Trophoblast cell (in vitro differentiated cells and primary cell): ENCODE measurements at regions not wholly inside any gene's neighbourhood (a gene's known extent, or its start where the extent isn't known, plus 50 kb on each side); places are given as distances from the start of the nearest gene placed in this dataset.

Experiments used
- DNase-seq, 2 donors: peaks; one replicate each; pipeline ENCODE4 v3.0.0-alpha.2; 2016
- H2AFZ ChIP-seq: 2 replicates; pipeline ENCODE4 v1.6.1; 2013; ENCODE audit warnings: low read length, moderate library complexity, mild to moderate bottlenecking; ENCODE audit not compliant: insufficient read depth, poor library complexity
- H2AK5ac ChIP-seq: 2 replicates; pipeline ENCODE4 v1.6.1; 2013; ENCODE audit warnings: mild to moderate bottlenecking, low read length
- H2BK120ac ChIP-seq: 2 replicates; pipeline ENCODE4 v1.6.1; 2013; ENCODE audit warnings: low read length, mild to moderate bottlenecking, moderate library complexity; ENCODE audit not compliant: insufficient read depth, poor library complexity
- H2BK12ac ChIP-seq: 2 replicates; pipeline ENCODE4 v1.6.1; 2013; ENCODE audit warnings: mild to moderate bottlenecking, low read length, moderate library complexity
- H2BK5ac ChIP-seq: 2 replicates; pipeline ENCODE4 v1.6.1; 2013; ENCODE audit warnings: low read length, low read depth, moderate library complexity, mild to moderate bottlenecking; ENCODE audit not compliant: poor library complexity
- H3K14ac ChIP-seq: 2 replicates; pipeline ENCODE4 v1.6.1; 2013; ENCODE audit warnings: mild to moderate bottlenecking, low read length
- H3K18ac ChIP-seq: 2 replicates; pipeline ENCODE4 v1.6.1; 2013; ENCODE audit warnings: mild to moderate bottlenecking, low read length
- H3K23ac ChIP-seq: 2 replicates; pipeline ENCODE4 v1.6.1; 2013; ENCODE audit warnings: low read length
- H3K27ac ChIP-seq: 2 replicates; pipeline ENCODE4 v1.5.1; 2013; ENCODE audit warnings: low read depth, mild to moderate bottlenecking, inconsistent platforms, low read length, moderate library complexity
- H3K27me3 ChIP-seq: 2 replicates; pipeline ENCODE4 v1.6.1; 2013; ENCODE audit warnings: inconsistent platforms, mild to moderate bottlenecking, low read length, moderate library complexity; ENCODE audit not compliant: insufficient read depth
- H3K36me3 ChIP-seq, 2 experiments: 1 replicate in 1 of 2; 2 replicates in 1 of 2; pipeline ENCODE4 v1.6.1; 2013; ENCODE audit warnings: low read length in 2 of 2, mild to moderate bottlenecking in 2 of 2, moderate library complexity in 1 of 2; ENCODE audit not compliant: insufficient read depth in 2 of 2, control insufficient read depth in 1 of 2
- H3K4ac ChIP-seq: 2 replicates; pipeline ENCODE4 v1.6.1; 2013; ENCODE audit warnings: low read depth, mild to moderate bottlenecking, low read length, moderate library complexity
- H3K4me1 ChIP-seq, 2 experiments: 1 replicate in 1 of 2; 2 replicates in 1 of 2; pipeline ENCODE4 v1.6.1; 2013; ENCODE audit warnings: low read length in 2 of 2, mild to moderate bottlenecking in 2 of 2, moderate library complexity in 1 of 2; ENCODE audit not compliant: insufficient read depth in 2 of 2, control insufficient read depth in 1 of 2
- H3K4me2 ChIP-seq: 2 replicates; pipeline ENCODE4 v1.6.1; 2013; ENCODE audit warnings: inconsistent platforms, mild to moderate bottlenecking, low read length, moderate library complexity
- H3K4me3 ChIP-seq: 2 replicates; pipeline ENCODE4 v1.5.1; 2013; ENCODE audit warnings: mild to moderate bottlenecking, low read depth, low read length, inconsistent platforms
- H3K79me1 ChIP-seq: one replicate; pipeline ENCODE4 v1.6.1; 2013; ENCODE audit warnings: low read length
- H3K79me2 ChIP-seq: 2 replicates; pipeline ENCODE4 v1.6.1; 2013; ENCODE audit warnings: low read length, mild to moderate bottlenecking; ENCODE audit not compliant: control insufficient read depth, insufficient read depth, poor library complexity
- H3K9ac ChIP-seq: 2 replicates; pipeline ENCODE4 v1.6.1; 2013; ENCODE audit warnings: mild to moderate bottlenecking, low read length
- H3K9me3 ChIP-seq: 2 replicates; pipeline ENCODE4 v1.6.1; 2013; ENCODE audit warnings: low read depth, mild to moderate bottlenecking, control low read depth, inconsistent platforms, low read length; ENCODE audit not compliant: insufficient read depth
- H4K12ac ChIP-seq: 2 replicates; pipeline ENCODE4 v1.6.1; 2013; ENCODE audit warnings: low read depth, mild to moderate bottlenecking, low read length, moderate library complexity
- H4K8ac ChIP-seq: 2 replicates; pipeline ENCODE4 v1.6.1; 2013; ENCODE audit warnings: low read depth, mild to moderate bottlenecking, low read length, moderate library complexity
- H4K91ac ChIP-seq: one replicate; pipeline ENCODE4 v1.6.1; 2013; ENCODE audit warnings: low read depth, mild to moderate bottlenecking, low read length, moderate library complexity
- WGBS: extraction: QIAGEN DNeasy Blood & Tissue Kit; methylation state at CpG from one replicate; pipeline ENCODE4 v1.1.7; 2013; ENCODE audit warnings: missing lambda C conversion rate; ENCODE audit not compliant: insufficient read length, insufficient coverage; ENCODE audit errors: extremely low coverage; 5-methylcytosine and 5-hydroxymethylcytosine counted together

GRCh38 chr3:64993781-64994180 is 306.0 kb upstream of the ADAMTS9 start:
- Histone ChIP-seq H3K4ac (no peak overlapping the region), H3K4me3 (no peak overlapping the region), H2BK5ac (no peak overlapping the region), H3K9me3 (no peaks in the 10 kb centered on the region), H3K27ac (no peak overlapping the region), H2AK5ac (no peak overlapping the region), H4K8ac (no peak overlapping the region), H4K91ac (no peak overlapping the region), H2BK12ac (peak overlapping the region; percentile 89), H3K4me1 (peaks cover 4 to 11% of the 10 kb centered on the region in 2 experiments), H3K4me2 (no peak overlapping the region), H3K27me3 (no peaks in the 10 kb centered on the region), H3K9ac (no peak overlapping the region), H2AFZ (no peak overlapping the region), H2BK120ac (no peak overlapping the region), H3K18ac (no peak overlapping the region), H3K14ac (no peak overlapping the region), H3K79me1 (peaks cover 5% of the 10 kb centered on the region), H4K12ac (no peak overlapping the region), H3K79me2 (no peaks in the 10 kb centered on the region), H3K36me3 (no peaks in the 10 kb centered on the region), H3K23ac (no peak overlapping the region)
- no CpG with 5 or more reads among the region's 6 CpGs for WGBS
- DNase-seq = no peak

- H3K14ac ChIP-seq = no peak overlapping the region
- H3K9ac ChIP-seq = no peak overlapping the region
- DNase-seq = peak; percentile 21 to 30
- H3K4me1 ChIP-seq = peaks cover 4 to 11% of the 10 kb centered on the region in 2 experiments
- H2AK5ac ChIP-seq = no peak overlapping the region
- no peak overlapping the region for H4K12ac ChIP-seq
- no peak overlapping the region for H3K4me3 ChIP-seq
- peak overlapping the region; percentile 35 for H4K91ac ChIP-seq
- no peak overlapping the region for H2BK120ac ChIP-seq
- H3K79me1 ChIP-seq = peaks cover 5% of the 10 kb centered on the region
- no peak overlapping the region for H2BK5ac ChIP-seq
- H3K79me2 ChIP-seq = no peaks in the 10 kb centered on the region
- H3K27ac ChIP-seq = no peak overlapping the region
- no peak overlapping the region for H3K23ac ChIP-seq
- H3K36me3 ChIP-seq = no peaks in the 10 kb centered on the region
- peak overlapping the region; percentile 95 for H2BK12ac ChIP-seq
- H3K4me2 ChIP-seq = no peak overlapping the region
- H3K9me3 ChIP-seq = no peaks in the 10 kb centered on the region
- no peaks in the 10 kb centered on the region for H3K27me3 ChIP-seq
- no peak overlapping the region for H2AFZ ChIP-seq
- peak overlapping the region; percentile 43 for H4K8ac ChIP-seq
- no CpG with 5 or more reads among the region's 7 CpGs for WGBS
- H3K4ac ChIP-seq = no peak overlapping the region
- no peak overlapping the region for H3K18ac ChIP-seq
Measured at GRCh38 chr3:64992530-64993285, 304.9 kb upstream of the ADAMTS9 start.

- no CpG with 5 or more reads among the region's 3 CpGs for WGBS
Measured at GRCh38 chr3:64988188-64988587, 300.4 kb upstream of the ADAMTS9 start.

GRCh38 chr3:64987726-64988125 is 299.9 kb upstream of the ADAMTS9 start:
- H3K36me3 ChIP-seq = no peaks in the 10 kb centered on the region
- no peak overlapping the region for H3K9ac ChIP-seq
- peaks cover 2 to 4% of the 10 kb centered on the region in 2 experiments for H3K4me1 ChIP-seq
- H3K4me3 ChIP-seq = no peak overlapping the region
- H4K91ac ChIP-seq = no peak overlapping the region
- H3K79me2 ChIP-seq = no peaks in the 10 kb centered on the region
- no peak overlapping the region for H3K14ac ChIP-seq
- no peak overlapping the region for H2BK5ac ChIP-seq
- H4K12ac ChIP-seq = no peak overlapping the region
- H3K23ac ChIP-seq = no peak overlapping the region
- H2BK120ac ChIP-seq = no peak overlapping the region
- no peak overlapping the region for H3K4ac ChIP-seq
- no peaks in the 10 kb centered on the region for H3K27me3 ChIP-seq
- no peak overlapping the region for H4K8ac ChIP-seq
- no peak for DNase-seq
- no peak overlapping the region for H2BK12ac ChIP-seq
- H3K9me3 ChIP-seq = no peaks in the 10 kb centered on the region
- no peak overlapping the region for H3K4me2 ChIP-seq
- H3K18ac ChIP-seq = no peak overlapping the region
- no peak overlapping the region for H3K27ac ChIP-seq
- H3K79me1 ChIP-seq = peaks cover 4% of the 10 kb centered on the region
- H2AFZ ChIP-seq = no peak overlapping the region
- WGBS = no CpG with 5 or more reads among the region's 1 CpG
- no peak overlapping the region for H2AK5ac ChIP-seq

More at GRCh38 chr3:64988188-64988587, 300.4 kb upstream of the ADAMTS9 start:
- no peaks in the 10 kb centered on the region for H3K79me2 ChIP-seq
- H3K36me3 ChIP-seq = no peaks in the 10 kb centered on the region
- no peaks in the 10 kb centered on the region for H3K27me3 ChIP-seq
- H2BK5ac ChIP-seq = no peak overlapping the region
- H3K23ac ChIP-seq = no peak overlapping the region
- H2AFZ ChIP-seq = no peak overlapping the region
- H2AK5ac ChIP-seq = no peak overlapping the region
- peaks cover 4 to 7% of the 10 kb centered on the region in 2 experiments for H3K4me1 ChIP-seq
- H3K4me2 ChIP-seq = no peak overlapping the region
- no peak overlapping the region for H3K4ac ChIP-seq
- no peak overlapping the region for H2BK120ac ChIP-seq
- no peak overlapping the region for H2BK12ac ChIP-seq
- no peak overlapping the region for H3K27ac ChIP-seq
- H3K18ac ChIP-seq = no peak overlapping the region
- H4K91ac ChIP-seq = no peak overlapping the region
- H4K12ac ChIP-seq = no peak overlapping the region
- no peaks in the 10 kb centered on the region for H3K9me3 ChIP-seq
- no peak overlapping the region for H3K14ac ChIP-seq
- no peak overlapping the region for H4K8ac ChIP-seq
- H3K9ac ChIP-seq = peak overlapping the region; percentile 43
- no peak for DNase-seq
- H3K79me1 ChIP-seq = peaks cover 4% of the 10 kb centered on the region
- no peak overlapping the region for H3K4me3 ChIP-seq
